Tibial nerve (tissue), 4 donors: ENCODE measurements at regions not wholly inside any gene's neighbourhood (a gene's known extent, or its start where the extent isn't known, plus 50 kb on each side); places are given as distances from the start of the nearest gene placed in this dataset.

Experiments used
- CTCF ChIP-seq, 5 experiments: fragments of 200-600 bp in 3 of 5; fragments of 450-650 bp in 2 of 5; sonication (generic) in 3 of 5; IDR thresholded peaks; one replicate each; pipeline ENCODE4 v1.5.1; 2016 to 2019; ENCODE audit warnings: antibody characterized with exemption in 5 of 5, mild to moderate bottlenecking in 3 of 5, moderate library complexity in 2 of 5
- EP300 ChIP-seq, 2 donors: sonication (generic); formaldehyde crosslinking; IDR thresholded peaks; one replicate each; pipeline ENCODE4 v1.6.1; 2017; ENCODE audit warnings: antibody characterized with exemption in 2 of 2, mild to moderate bottlenecking in 1 of 2
- POLR2A ChIP-seq, 2 donors: fragments of 450-650 bp; IDR thresholded peaks; one replicate each; pipeline ENCODE4 v1.6.1; 2017; ENCODE audit warnings: antibody characterized with exemption in 2 of 2, mild to moderate bottlenecking in 2 of 2, moderate library complexity in 2 of 2

GRCh38 chr5:63674881-63675280 is 287.4 kb downstream of the HTR1A start:
- TF ChIP-seq CTCF (IDR thresholded peaks at IDR 0.05) (no peak), POLR2A (IDR thresholded peaks at IDR 0.05) (no peak), EP300 (IDR thresholded peaks at IDR 0.05) (no peak)
